Sigmoid colon (tissue), 6 donors: ENCODE measurements at regions not wholly inside any gene's neighbourhood (a gene's known extent, or its start where the extent isn't known, plus 50 kb on each side); places are given as distances from the start of the nearest gene placed in this dataset.

Experiments
- DNase-seq: peaks from one replicate; pipeline ENCODE4 v3.0.0-alpha.2; 2019
- H3K27ac ChIP-seq, 4 donors: fragments of 200-600 bp; sonication (generic); one replicate each; pipeline ENCODE4 v1.5.1; 2016 to 2019; ENCODE audit warnings: mild to moderate bottlenecking in 1 of 4
- H3K27me3 ChIP-seq, 3 donors: fragments of 200-600 bp; sonication (generic); one replicate each; pipeline ENCODE4 v1.5.1; 2019; ENCODE audit warnings: mild to moderate bottlenecking in 1 of 3
- H3K36me3 ChIP-seq, 4 donors: fragments of 200-600 bp; sonication (generic); one replicate each; pipeline ENCODE4 v1.5.1; 2016 to 2019
- H3K4me1 ChIP-seq, 4 donors: fragments of 200-600 bp; sonication (generic); one replicate each; pipeline ENCODE4 v1.5.1; 2017 to 2019
- H3K4me3 ChIP-seq, 4 donors: fragments of 200-600 bp; sonication (generic); one replicate each; pipeline ENCODE4 v1.5.1; 2017 to 2019; ENCODE audit warnings: mild to moderate bottlenecking in 2 of 4, moderate library complexity in 1 of 4
- H3K9me3 ChIP-seq, 4 donors: fragments of 200-600 bp in 3 of 4; sonication (generic) in 3 of 4; one replicate each; pipeline versions ENCODE4 v1.5.1 to v1.6.1; 2013 to 2019
- EP300 ChIP-seq, 4 donors: sonication (generic); formaldehyde crosslinking; IDR thresholded peaks; one replicate each; pipeline ENCODE4 v1.6.1; 2017; ENCODE audit warnings: antibody characterized with exemption in 4 of 4
- POLR2A ChIP-seq, 2 donors: fragments of 450-650 bp; IDR thresholded peaks; one replicate each; pipeline ENCODE4 v1.6.1; 2016; ENCODE audit warnings: antibody characterized with exemption in 2 of 2, mild to moderate bottlenecking in 2 of 2, moderate library complexity in 2 of 2
- POLR2AphosphoS5 ChIP-seq, 4 donors: sonication (generic); formaldehyde crosslinking; IDR thresholded peaks; one replicate each; pipeline ENCODE4 v1.6.1; 2017; ENCODE audit warnings: antibody characterized with exemption in 4 of 4
- WGBS, 2 donors: extraction: QIAGEN DNeasy Blood & Tissue Kit; methylation state at CpG; one replicate each; pipeline ENCODE4 v1.1.7; 2013; 5-methylcytosine and 5-hydroxymethylcytosine counted together
- intact Hi-C: fragments of 100-400 bp; cut with DNase I; formaldehyde crosslinking; loops from one replicate; pipeline ENCODE4 v1.15.1; 2023
- TF ChIP-seq, protein P1 (sequence below), 4 experiments: fragments of 450-650 bp in 3 of 4; fragments of 200-600 bp in 1 of 4; IDR thresholded peaks; one replicate each; pipeline ENCODE4 v1.5.1; 2016 to 2019; ENCODE audit warnings: antibody characterized with exemption in 4 of 4, mild to moderate bottlenecking in 3 of 4, moderate library complexity in 2 of 4
- donor health status: healthy with polysubstance abuse.
- donor health status: healthy.

DNA sequence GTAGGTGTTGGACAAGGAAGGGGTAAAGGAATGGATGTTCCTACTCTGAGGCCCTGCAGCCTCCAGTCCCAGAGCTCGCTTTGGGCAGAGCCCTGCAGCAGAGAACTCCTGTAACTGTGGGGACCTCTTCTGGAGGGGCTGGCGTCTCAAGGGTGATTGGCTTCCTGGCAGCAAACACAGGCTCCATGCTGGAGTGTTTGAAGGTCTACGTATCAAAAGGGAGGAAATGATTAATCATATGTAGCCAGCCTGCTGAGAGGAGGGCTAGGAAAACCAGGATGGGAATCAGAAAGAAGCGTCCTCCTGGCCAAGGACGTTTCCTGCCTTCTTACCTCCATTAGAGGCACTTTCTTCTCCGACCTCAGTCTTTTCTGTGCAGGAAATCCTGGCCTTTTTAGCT is 208.5 kb downstream of the TSHZ3 start:
- peaks cover 0 to 6% (median 1%) of the 10 kb centered on the region in 4 donors for H3K4me1 ChIP-seq
- no peaks in the 10 kb centered on the region for H3K27me3 ChIP-seq
- intact Hi-C loops = no loop called here
- DNase-seq = no peak
- no peak overlapping the region for H3K4me3 ChIP-seq
- no peaks in the 10 kb centered on the region for H3K36me3 ChIP-seq
- H3K9me3 ChIP-seq = no peaks in the 10 kb centered on the region
- WGBS, 2 donors = 67 to 83% methylated on average over 6 of the region's 6 CpGs
- H3K27ac ChIP-seq = no peak overlapping the region
- no peak for TF ChIP-seq POLR2A (IDR thresholded peaks at IDR 0.05)
- TF ChIP-seq EP300 (IDR thresholded peaks at IDR 0.05) = no peak
- TF ChIP-seq POLR2AphosphoS5 (IDR thresholded peaks at IDR 0.05) = no peak
- TF ChIP-seq, protein P1, sequence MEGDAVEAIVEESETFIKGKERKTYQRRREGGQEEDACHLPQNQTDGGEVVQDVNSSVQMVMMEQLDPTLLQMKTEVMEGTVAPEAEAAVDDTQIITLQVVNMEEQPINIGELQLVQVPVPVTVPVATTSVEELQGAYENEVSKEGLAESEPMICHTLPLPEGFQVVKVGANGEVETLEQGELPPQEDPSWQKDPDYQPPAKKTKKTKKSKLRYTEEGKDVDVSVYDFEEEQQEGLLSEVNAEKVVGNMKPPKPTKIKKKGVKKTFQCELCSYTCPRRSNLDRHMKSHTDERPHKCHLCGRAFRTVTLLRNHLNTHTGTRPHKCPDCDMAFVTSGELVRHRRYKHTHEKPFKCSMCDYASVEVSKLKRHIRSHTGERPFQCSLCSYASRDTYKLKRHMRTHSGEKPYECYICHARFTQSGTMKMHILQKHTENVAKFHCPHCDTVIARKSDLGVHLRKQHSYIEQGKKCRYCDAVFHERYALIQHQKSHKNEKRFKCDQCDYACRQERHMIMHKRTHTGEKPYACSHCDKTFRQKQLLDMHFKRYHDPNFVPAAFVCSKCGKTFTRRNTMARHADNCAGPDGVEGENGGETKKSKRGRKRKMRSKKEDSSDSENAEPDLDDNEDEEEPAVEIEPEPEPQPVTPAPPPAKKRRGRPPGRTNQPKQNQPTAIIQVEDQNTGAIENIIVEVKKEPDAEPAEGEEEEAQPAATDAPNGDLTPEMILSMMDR (IDR thresholded peaks at IDR 0.05) = no peak

DNA sequence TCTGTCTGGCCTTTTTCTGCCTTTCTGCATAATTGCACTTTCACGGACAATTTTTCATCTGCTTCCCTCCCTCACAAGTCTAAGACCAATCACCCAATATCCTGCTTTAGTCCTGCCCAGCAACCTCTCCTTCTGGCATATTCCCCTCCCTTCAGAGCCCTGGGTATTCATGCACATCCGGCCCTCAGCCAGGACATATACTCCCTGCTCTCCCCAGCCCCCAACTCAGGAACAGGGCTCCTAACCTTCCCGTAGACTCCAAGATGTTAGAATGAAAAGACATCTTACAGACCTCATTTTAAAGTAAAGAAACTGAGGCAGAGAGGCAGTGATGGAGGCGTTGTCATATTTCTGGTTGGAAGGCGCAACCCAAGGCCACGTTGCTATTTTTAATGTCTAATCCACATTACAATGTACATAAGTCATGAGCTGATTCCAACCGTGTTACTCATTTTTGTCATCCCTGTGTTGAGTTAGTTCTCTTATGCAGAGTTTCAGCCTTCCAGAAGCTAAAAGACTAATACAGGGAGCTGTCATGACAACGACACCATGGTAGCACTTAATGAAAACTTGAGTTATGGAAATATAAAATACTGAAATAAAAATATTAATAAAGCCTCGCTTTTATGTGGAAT is 209.2 kb downstream of the TSHZ3 start:
- intact Hi-C loops = no loop called here
- Histone ChIP-seq H3K27me3 (no peaks in the 10 kb centered on the region), H3K36me3 (no peaks in the 10 kb centered on the region), H3K9me3 (no peaks in the 10 kb centered on the region), H3K27ac (no peak overlapping the region), H3K4me3 (no peak overlapping the region), H3K4me1 (peaks cover 0 to 6% (median 0%) of the 10 kb centered on the region in 4 donors)
- WGBS, 2 donors = 90 to 91% methylated on average over 9 of the region's 9 CpGs
- no peak for DNase-seq
- TF ChIP-seq, protein P1 (IDR thresholded peaks at IDR 0.05) = no peak
- no peak for TF ChIP-seq EP300 (IDR thresholded peaks at IDR 0.05)

DNA sequence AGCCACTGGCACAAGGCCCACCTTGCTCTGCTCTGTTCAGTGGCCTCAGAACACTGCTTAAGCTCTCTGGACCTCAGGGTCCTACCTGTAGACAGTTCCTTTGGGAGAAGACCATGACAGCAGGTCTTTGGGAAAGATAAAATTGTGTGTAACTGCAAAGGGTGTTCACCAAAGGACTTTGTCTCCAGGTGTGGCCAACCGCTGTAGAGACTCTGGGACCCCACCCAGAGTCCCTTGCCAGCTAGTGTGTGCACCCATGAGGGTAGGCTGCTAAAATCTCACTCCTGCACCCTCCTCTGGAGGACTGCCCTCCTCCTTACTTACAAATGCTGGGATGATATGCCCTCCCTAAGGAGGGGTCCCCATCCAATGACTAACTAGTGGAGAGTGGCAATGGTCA is 211.2 kb downstream of the TSHZ3 start:
- no peak overlapping the region for H3K4me3 ChIP-seq
- intact Hi-C loops = no loop called here
- no peak overlapping the region for H3K27ac ChIP-seq
- TF ChIP-seq EP300 (IDR thresholded peaks at IDR 0.05) (no peak), POLR2A (IDR thresholded peaks at IDR 0.05) (no peak), POLR2AphosphoS5 (IDR thresholded peaks at IDR 0.05) (no peak)
- TF ChIP-seq, protein P1 (IDR thresholded peaks at IDR 0.05) = no peak
- 29 to 73% methylated on average over 1 of the region's 1 CpG for WGBS, 2 donors
- H3K9me3 ChIP-seq = no peaks in the 10 kb centered on the region
- H3K27me3 ChIP-seq = no peaks in the 10 kb centered on the region
- peaks cover 0 to 6% (median 0%) of the 10 kb centered on the region in 4 donors for H3K4me1 ChIP-seq
- no peaks in the 10 kb centered on the region for H3K36me3 ChIP-seq
- DNase-seq = no peak

DNA sequence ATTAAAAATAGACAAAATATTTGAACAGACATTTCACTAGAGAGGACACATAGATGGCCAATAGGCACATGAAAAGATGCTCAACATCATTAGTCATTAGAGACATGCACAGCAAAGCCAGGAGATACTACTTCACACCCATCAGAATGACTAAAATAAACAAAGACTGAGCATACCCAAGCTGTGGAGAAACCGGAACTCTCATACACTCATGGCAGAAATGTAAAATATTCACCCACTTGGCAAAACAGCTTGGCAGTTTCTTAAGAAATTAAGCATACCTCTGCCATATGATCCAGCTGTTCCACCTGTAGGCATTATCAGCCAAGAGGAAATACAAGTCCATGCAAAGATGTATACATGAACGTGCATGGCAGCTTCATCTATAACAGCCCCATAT is 213.4 kb downstream of the TSHZ3 start:
- intact Hi-C loops = no loop called here
- Histone ChIP-seq H3K9me3 (no peaks in the 10 kb centered on the region), H3K4me3 (no peak overlapping the region), H3K36me3 (no peaks in the 10 kb centered on the region), H3K27me3 (no peaks in the 10 kb centered on the region), H3K27ac (no peak overlapping the region), H3K4me1 (peaks cover 0 to 17% (median 3%) of the 10 kb centered on the region in 4 donors)
- 78 to 82% methylated on average over 2 of the region's 2 CpGs for WGBS, 2 donors
- no peak for DNase-seq
- TF ChIP-seq, protein P1 (IDR thresholded peaks at IDR 0.05) = no peak
- TF ChIP-seq POLR2A (IDR thresholded peaks at IDR 0.05) (no peak), POLR2AphosphoS5 (IDR thresholded peaks at IDR 0.05) (no peak), EP300 (IDR thresholded peaks at IDR 0.05) (no peak)

DNA sequence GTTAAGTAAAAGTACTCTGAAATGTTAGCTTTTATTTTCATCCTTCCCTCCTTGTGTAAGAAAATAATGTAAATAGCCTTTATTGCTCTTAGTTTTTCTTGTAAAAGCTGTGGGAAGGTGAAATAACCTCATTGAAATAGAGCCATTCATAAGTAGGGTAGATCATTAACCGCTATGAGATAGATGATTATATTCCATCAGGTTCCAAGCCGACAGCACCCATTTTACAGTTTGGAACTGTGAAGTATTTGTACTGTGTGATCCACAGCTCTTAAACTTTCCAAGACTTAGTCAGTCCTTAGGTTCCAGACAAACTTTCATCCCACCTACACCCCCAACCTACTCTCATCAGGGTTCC is 216.5 kb downstream of the TSHZ3 start:
- Histone ChIP-seq H3K36me3 (no peaks in the 10 kb centered on the region), H3K27me3 (no peaks in the 10 kb centered on the region), H3K9me3 (no peaks in the 10 kb centered on the region), H3K4me3 (no peak overlapping the region), H3K27ac (peak overlapping the region in 1 of 4 donors; percentile 23), H3K4me1 (peaks cover 0 to 17% (median 9%) of the 10 kb centered on the region in 4 donors)
- intact Hi-C loops = no loop called here
- 21 to 66% methylated on average over 2 of the region's 2 CpGs for WGBS, 2 donors
- TF ChIP-seq, protein P1 (IDR thresholded peaks at IDR 0.05) = no peak
- no peak for TF ChIP-seq POLR2AphosphoS5 (IDR thresholded peaks at IDR 0.05)
- TF ChIP-seq POLR2A (IDR thresholded peaks at IDR 0.05) = no peak
- no peak for DNase-seq
